Fibroblast of villous mesenchyme (primary cell): ENCODE measurements at regions not wholly inside any gene's neighbourhood (a gene's known extent, or its start where the extent isn't known, plus 50 kb on each side); places are given as distances from the start of the nearest gene placed in this dataset.
"Not testable (repeated sequence)": the region's sequence is repeated elsewhere in the genome, so short reads cannot be mapped to it uniquely, and the experiment has no call there.

Source experiments
- DNase-seq: peaks from one replicate; pipeline ENCODE4 v3.0.0-alpha.2; 2010; ENCODE audit warnings: low read depth
- H3K4me3 ChIP-seq: 2 replicates; pipeline ENCODE4 v1.5.1; 2011; ENCODE audit warnings: low read depth, mild to moderate bottlenecking, low read length
- CTCF ChIP-seq: IDR thresholded peaks from 2 replicates; pipeline ENCODE4 v1.5.1; 2012; ENCODE audit warnings: low read depth, mild to moderate bottlenecking, low read length; ENCODE audit not compliant: insufficient read depth

DNA sequence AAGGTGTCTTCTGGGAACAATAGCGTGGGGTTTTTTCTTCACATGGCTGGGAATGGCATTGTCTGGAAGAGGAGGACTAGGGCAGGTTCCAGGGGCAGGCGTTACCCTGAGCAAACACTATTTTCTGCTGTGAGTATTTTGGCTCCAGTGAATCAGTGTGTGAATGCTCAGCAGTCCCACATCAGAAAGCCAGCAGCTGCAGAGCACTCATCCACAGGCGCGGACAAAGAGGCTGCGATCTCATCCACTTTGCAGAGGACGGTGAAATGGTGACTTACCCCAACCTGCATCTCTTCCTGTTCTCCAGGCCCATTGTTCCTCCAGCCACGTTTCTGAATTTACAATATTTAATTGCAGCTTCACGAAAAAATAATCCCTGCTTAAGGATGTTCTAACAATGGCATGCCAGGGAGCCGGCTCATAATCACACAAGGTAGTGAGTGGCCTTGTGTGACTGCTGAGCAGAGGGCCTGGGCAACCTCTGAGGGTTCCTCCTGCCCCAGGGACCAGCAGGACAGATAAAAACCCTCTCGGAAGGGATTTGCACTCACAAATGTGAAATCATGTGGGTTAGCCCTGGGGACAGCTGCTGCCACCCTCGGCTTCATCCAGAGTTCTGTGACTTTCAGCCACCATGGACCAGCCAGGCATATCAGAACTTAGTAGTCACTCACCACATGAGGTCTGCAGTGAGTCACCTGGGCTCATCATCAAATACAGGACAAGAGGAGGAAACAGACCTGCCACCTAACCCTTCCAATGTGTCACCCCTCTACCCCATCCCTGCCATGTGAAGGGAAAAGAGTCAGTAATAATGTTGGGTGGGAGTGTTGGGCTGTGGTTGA is 65.0 kb upstream of the EN2 start:
- H3K4me3 ChIP-seq = no peak overlapping the region
- DNase-seq = no peak
- no peak for TF ChIP-seq CTCF

GRCh38 chr7:155394413-155394812 is 63.5 kb upstream of the EN2 start:
- H3K4me3 ChIP-seq = no peak overlapping the region
- TF ChIP-seq CTCF = no peak
- DNase-seq = no peak

DNA sequence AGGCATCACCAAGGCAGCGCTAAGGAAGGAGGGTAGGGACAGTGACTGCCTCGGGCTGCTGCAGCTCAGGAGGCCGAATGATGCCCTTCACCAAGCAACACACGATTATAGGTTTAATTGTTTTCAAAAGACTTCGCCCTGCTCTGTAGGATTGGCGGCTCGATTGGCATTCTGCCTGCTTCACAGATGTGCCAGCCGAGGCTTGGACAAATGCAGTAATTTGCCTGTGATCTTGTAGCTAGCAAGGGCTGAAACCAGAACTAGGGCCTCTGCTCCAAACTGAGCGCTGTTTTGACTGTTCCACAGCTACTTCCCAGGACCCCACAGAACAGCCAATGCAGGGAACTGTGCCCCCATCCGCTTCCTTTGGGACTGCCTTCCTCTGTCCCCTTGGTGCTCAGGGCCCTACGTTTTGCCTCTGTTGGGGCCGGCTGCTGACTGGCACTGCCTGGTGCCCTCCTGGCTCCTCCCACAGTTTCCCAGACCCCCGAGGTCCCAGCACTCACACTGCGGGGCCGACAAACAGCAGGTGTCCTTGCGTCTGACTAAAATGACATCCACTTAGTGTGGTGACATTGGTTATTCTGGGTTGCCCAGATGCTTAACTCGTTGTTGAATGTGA is 62.6 kb upstream of the EN2 start:
- H3K4me3 ChIP-seq = no peak overlapping the region
- no peak for TF ChIP-seq CTCF
- no peak for DNase-seq

GRCh38 chr7:155396661-155397060 is 61.3 kb upstream of the EN2 start:
- no peak for DNase-seq
- TF ChIP-seq CTCF = no peak
- H3K4me3 ChIP-seq = no peak overlapping the region

- H3K4me3 ChIP-seq, DNase-seq: not testable (repeated sequence)
Measured at GRCh38 chr7:155397758-155398714, 59.9 kb upstream of the EN2 start.

- no peak for DNase-seq
- TF ChIP-seq CTCF = no peak
- H3K4me3 ChIP-seq = no peak overlapping the region
Measured at GRCh38 chr7:155398944-155399343, 59.0 kb upstream of the EN2 start.

GRCh38 chr7:155399577-155399976 is 58.4 kb upstream of the EN2 start:
- DNase-seq = no peak
- no peak overlapping the region for H3K4me3 ChIP-seq
- no peak for TF ChIP-seq CTCF
